GM12878 (cell line): ENCODE measurements at regions not wholly inside any gene's neighbourhood (a gene's known extent, or its start where the extent isn't known, plus 50 kb on each side); places are given as distances from the start of the nearest gene placed in this dataset.

Source experiments
- ATF3 ChIP-seq: IDR thresholded peaks from 2 replicates; pipeline ENCODE4 v1.6.1; 2011; ENCODE audit warnings: low read depth, mild to moderate bottlenecking, low read length, moderate library complexity, borderline replicate concordance; ENCODE audit errors: extremely low read depth
- CBX5 ChIP-seq: sonication (generic); IDR thresholded peaks from 2 replicates; pipeline ENCODE4 v1.6.1; 2016; ENCODE audit warnings: low read depth, moderate library complexity, mild to moderate bottlenecking, inconsistent platforms
- EZH2 ChIP-seq: IDR thresholded peaks from 2 replicates; pipeline ENCODE4 v1.6.1; 2012; ENCODE audit warnings: low read depth, mild to moderate bottlenecking, control low read depth, inconsistent platforms, low read length, borderline replicate concordance; ENCODE audit not compliant: control insufficient read depth
- MXI1 ChIP-seq: fragments of 150-350 bp; IDR thresholded peaks from 2 replicates; pipeline ENCODE4 v1.6.1; 2011; ENCODE audit warnings: low read depth, mild to moderate bottlenecking, inconsistent platforms, low read length, improper control_type of control experiment
- RUNX3 ChIP-seq: IDR thresholded peaks from 2 replicates; pipeline ENCODE4 v1.6.1; 2012; ENCODE audit warnings: low read length, inconsistent platforms

- no peak for TF ChIP-seq CBX5
- TF ChIP-seq MXI1: no peak
- TF ChIP-seq EZH2: no peak
- TF ChIP-seq RUNX3: no peak
- no peak for TF ChIP-seq ATF3
These were observed 812.1 kb downstream of the EFNA5 start for GRCh38 chr5:106858616-106859015.
